IPS DF 4.7 (cell line): ENCODE measurements at regions not wholly inside any gene's neighbourhood (a gene's known extent, or its start where the extent isn't known, plus 50 kb on each side); places are given as distances from the start of the nearest gene placed in this dataset.
"Not testable (repeated sequence)": the region's sequence is repeated elsewhere in the genome, so short reads cannot be mapped to it uniquely, and the experiment has no call there.

Experiments used
- DNase-seq: peaks from one replicate; pipeline ENCODE4 v3.0.0-alpha.2; 2013; ENCODE audit warnings: low spot score; ENCODE audit errors: extremely low read depth

- DNase-seq: not testable (repeated sequence)
Measured at GRCh38 chr16:18152832-18153231, 183.7 kb downstream of the NPIPA8 start.

GRCh38 chr16:18148132-18148531 is 188.4 kb downstream of the NPIPA8 start:
- DNase-seq: not testable (repeated sequence)

- DNase-seq: not testable (repeated sequence)
Measured at GRCh38 chr16:18146601-18147142, 189.9 kb downstream of the NPIPA8 start.

GRCh38 chr16:18142066-18142465 is 194.5 kb downstream of the NPIPA8 start:
- DNase-seq: not testable (repeated sequence)

- DNase-seq: not testable (repeated sequence)
Measured at GRCh38 chr16:18136288-18136687, 200.2 kb downstream of the NPIPA8 start.

GRCh38 chr16:18135024-18135423 is 201.5 kb downstream of the NPIPA8 start:
- DNase-seq: not testable (repeated sequence)

GRCh38 chr16:18131587-18131986 is 204.9 kb downstream of the NPIPA8 start:
- DNase-seq: not testable (repeated sequence)

- DNase-seq: not testable (repeated sequence)
Measured at GRCh38 chr16:18130478-18131120, 205.9 kb downstream of the NPIPA8 start.

- not testable (repeated sequence) for DNase-seq
Measured at GRCh38 chr16:18127033-18127432, 209.5 kb downstream of the NPIPA8 start.

GRCh38 chr16:18119092-18119491 is 217.4 kb downstream of the NPIPA8 start:
- not testable (repeated sequence) for DNase-seq

- DNase-seq: not testable (repeated sequence)
Measured at GRCh38 chr16:18118684-18119083, 217.9 kb downstream of the NPIPA8 start.

GRCh38 chr16:18118071-18118470 is 218.5 kb downstream of the NPIPA8 start:
- not testable (repeated sequence) for DNase-seq

GRCh38 chr16:18104412-18104811 is 232.1 kb downstream of the NPIPA8 start:
- DNase-seq: not testable (repeated sequence)

GRCh38 chr16:18101077-18101476 is 235.5 kb downstream of the NPIPA8 start:
- not testable (repeated sequence) for DNase-seq

- not testable (repeated sequence) for DNase-seq
Measured at GRCh38 chr16:18092605-18093004, 243.9 kb downstream of the NPIPA8 start.

- DNase-seq: not testable (repeated sequence)
Measured at GRCh38 chr16:18080658-18081363, 255.7 kb downstream of the NPIPA8 start.

- DNase-seq: not testable (repeated sequence)
Measured at GRCh38 chr16:18077910-18078309, 258.6 kb downstream of the NPIPA8 start.

GRCh38 chr16:18072161-18072560 is 264.4 kb downstream of the NPIPA8 start:
- DNase-seq: no peak

- DNase-seq: no peak
Measured at GRCh38 chr16:18069683-18070082, 266.9 kb downstream of the NPIPA8 start.

- no peak for DNase-seq
Measured at GRCh38 chr16:18068477-18068876, 268.1 kb downstream of the NPIPA8 start.

- no peak for DNase-seq
Measured at GRCh38 chr16:18062713-18063112, 273.8 kb downstream of the NPIPA8 start.

GRCh38 chr16:18060351-18060750 is 276.2 kb downstream of the NPIPA8 start:
- no peak for DNase-seq
